ENCODE measurements at regions not wholly inside any gene's neighbourhood (a gene's known extent, or its start where the extent isn't known, plus 50 kb on each side); places are given as distances from the start of the nearest gene placed in this dataset.
"Not testable (repeated sequence)": the region's sequence is repeated elsewhere in the genome, so short reads cannot be mapped to it uniquely, and the experiment has no call there.

DNA sequence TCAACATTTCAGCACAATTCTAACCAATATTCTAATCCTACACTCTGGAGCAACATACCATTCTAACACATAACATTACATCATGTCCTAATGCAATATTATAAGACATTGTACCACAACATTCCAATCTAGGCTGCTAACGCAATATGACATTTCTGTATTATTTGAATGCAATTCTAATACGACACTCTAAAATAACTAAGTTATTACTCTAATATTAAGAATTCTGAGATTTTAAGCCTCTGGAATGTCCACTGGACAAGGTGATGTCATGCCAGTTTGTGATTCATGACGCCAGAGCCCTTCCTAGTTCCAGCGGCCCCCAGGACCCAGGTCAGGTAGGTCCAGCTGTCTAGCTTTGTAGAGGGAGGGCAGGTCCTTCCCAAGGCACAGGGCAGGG is 69.7 kb upstream of the SIRPA start:
- no peak for DNase-seq

DNA sequence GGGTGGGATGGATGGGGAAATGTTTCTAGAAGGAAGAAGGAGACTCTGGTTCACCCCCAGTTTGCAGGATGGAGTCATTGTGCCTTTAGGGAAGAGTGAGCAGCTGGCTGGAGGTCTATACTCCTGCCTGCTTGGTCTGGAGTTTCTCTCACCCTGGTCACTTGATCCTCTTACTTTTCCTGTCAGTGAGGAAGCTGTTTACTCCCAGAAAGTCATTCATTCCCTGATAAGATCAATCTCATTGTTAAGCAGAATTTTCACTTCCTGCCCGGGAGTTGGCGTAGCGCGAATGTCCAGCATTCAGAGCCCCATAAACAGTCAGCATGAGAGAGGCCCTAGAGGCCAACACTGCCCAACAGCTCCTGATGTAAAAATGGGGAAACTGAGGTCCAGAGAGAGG is 70.4 kb upstream of the SIRPA start:
- no peak for DNase-seq

DNA sequence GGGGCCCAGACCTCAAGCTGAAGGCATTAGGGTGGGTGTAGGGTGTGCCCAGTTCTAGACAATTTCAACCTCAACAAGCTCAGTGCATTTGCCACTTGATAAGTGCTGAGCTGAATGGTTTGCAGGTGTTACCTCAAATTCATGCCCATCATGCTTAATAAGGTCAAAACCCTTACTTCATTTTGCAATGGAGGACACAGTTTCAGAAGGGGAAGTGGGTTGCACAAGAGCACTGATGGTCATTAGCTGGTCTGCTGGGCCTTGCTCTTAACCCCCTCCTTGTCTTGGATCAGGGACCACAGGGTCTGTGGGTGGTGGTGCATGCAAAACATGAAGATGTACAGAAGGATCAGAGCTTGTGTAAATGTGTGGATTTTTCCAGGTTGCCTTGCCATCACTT is 71.0 kb upstream of the SIRPA start:
- DNase-seq: no peak

DNA sequence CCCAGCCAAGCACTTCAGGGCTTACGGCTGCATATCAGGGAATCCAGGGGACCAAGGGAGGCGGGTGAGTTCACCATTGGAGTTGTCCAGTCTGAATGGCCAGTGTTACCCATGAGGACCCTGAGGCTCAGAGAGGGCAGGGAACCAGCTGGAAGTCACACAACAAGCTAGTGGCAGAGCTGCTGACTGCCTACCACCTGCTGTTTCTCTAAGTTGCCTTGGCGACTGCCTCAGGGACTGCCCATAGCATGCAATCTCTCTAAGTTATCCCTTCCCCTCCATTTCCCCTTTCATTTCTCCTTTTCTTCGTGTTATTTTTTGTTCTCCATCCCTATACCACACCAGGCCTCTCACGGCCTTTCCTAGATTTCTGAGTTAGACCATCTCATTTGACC is 71.8 kb upstream of the SIRPA start:
- DNase-seq: no peak

DNA sequence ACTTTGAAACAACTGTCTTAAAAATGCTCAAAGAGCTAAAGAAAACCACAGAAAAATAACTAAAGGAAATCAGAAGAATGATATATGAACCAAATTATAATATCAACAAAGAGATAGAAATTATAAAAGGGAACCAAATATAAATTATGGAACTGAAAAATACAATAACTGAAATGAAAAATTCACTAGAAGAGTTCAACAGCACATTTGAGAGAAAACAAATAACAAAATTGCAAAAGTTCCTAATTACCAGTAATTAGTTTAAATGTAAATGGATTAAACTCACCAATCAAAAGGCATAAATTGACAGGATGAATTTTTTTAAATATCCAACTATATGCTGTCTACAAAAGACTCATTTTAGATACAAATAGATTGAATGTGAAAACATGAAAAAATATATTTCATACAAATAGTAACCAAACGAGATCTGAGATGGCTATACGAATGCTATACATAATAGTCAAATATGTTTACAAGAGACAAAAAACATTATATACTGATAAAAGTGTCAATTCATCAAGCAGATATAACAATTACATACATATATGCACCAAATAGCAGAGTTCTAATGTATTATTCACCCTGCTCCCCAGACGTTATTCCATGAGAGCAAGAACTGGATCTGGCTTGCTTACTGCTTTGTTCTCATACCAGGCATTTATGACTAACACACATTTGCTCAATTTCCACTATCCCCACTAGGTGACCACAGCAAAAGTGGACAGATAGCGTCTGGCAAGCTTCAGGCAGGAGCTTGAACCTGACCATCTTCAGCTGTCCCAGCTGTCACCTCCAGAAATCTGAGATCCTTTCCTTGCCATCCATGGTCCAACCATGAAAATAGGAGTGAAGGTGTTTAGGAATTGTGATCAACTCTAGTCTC is 72.4 kb upstream of the SIRPA start:
- DNase-seq: no peak

DNA sequence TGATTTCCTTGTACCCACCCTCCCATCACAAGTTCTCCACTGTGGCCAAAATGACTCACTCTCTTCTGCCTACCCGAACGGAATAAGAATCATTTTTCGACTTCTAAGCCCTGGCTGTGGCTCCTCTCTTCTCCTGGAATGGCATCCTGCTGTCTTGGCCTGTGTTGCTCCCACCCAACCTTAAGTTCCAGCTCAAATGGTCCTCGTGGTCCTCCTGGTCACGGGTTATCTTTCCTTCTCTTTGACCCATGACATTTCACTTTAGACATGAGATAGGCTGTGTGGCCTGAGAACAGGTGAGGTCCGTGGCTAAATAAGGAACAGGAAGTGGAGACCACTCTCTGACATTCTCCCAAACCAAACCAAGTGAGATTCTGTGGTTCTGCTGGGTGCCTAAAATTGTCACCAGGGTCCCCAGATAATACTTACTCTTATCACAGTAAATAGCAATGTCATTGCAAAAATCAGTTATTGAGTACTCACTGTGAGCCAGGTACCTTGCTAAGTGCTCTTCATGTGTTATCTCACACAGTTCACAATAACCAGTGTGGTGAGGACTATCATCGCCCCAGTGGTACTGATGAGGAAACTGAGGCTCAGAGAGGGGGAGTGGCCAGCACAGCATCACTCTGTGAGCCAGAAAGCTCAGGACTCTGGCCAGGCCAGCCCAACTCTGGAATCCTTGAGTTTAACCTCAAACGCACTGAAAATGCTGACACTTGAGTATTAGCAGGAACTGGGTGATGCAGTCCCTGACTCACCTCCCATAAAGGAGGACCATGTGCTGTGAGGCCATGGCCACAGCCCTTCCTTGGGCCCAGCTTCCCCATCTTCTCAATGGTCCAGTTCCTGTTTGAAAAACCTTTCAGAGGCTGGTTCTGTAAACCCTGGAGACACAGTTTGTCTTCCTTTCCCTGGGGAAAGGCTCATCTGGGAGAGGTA is 74.8 kb upstream of the SIRPA start:
- DNase-seq: no peak

DNA sequence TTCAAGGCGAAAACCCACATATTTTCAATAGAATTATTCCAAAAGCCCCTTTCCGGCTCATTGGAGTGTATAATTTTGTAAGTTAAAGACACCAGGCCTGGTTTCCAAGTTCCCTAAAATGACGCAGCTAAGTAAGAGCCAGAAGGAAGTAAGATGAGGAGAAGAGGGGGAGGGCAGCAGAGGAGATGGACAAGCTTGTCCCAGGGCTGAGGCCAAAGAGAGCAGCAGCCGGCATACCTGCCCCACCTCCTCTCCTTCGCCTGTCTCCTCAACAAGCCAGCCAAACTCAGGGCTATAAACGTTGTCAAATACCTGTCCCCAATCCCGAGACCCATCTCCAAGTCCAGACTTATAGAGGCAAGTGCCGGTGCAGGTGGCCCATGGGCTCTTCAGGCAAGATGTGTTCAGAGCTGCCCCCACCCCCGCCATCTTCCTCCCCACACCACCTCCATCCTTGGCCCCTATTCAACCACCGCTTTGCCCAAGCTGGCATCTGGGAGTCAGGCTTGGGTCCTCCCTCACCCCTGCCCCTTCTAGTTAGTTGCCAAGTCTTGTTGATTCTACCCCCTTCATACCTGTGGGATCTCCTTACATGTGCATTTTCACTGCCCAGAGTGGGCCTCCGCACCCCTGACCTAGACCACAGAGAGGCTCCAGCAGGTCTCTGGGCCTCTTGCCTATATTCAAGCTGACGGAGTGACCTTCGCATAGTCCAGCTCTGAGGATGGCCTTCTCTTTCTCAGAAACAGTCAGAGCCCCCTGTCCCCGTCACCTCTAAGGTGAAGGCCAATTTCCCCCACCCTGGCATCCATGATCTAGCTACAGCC is 75.7 kb upstream of the SIRPA start:
- no peak for DNase-seq

DNA sequence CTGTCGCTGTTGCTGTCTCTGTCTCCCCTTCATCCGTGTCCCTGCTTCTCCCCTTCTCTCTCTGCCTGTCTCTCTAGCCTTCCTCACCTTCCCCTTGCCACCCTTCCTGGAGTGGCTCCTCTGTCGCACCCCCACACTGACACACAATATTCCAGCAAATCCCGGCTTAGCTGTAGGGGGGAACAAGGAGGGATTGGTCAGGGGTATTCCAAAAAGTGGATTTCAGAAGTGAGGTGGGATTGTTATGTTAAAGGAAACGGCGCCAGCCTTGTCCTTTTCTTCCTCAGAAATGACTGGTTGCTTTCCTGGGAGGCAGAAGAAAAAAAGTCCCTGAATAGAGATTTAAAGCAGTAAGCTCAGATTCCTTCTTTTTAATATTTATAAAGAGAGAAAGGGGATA is 76.3 kb upstream of the SIRPA start:
- DNase-seq: no peak

DNA sequence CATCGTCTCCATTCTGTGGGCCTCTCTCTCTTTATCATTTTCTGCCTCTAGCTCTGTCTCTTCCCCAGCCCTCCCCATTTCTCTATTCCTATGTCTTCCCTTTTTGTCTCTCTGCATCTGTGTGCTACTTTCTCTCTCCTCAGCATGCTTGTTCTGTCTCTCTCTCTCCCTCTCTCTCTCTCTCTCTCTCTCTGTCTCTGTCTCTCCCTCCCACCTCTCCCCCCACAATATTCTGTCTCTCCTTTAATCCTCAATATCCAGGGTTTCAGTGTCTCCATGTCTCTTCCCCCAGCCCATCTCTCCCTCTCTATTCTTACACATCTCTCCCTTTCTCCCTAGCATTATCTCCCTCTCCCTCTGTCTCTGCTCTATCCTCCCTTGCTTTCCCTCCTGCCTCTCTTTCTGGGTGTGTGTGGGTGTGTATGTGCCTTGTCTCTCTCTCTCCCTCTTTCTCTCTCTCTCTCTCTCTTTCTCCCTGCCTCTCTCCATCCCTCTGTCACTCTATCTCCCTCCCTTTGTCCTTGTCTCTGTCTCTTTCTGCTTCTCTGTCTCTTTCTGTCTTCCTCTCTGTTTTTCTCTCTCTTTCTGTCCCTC is 76.9 kb upstream of the SIRPA start:
- DNase-seq: no peak

DNA sequence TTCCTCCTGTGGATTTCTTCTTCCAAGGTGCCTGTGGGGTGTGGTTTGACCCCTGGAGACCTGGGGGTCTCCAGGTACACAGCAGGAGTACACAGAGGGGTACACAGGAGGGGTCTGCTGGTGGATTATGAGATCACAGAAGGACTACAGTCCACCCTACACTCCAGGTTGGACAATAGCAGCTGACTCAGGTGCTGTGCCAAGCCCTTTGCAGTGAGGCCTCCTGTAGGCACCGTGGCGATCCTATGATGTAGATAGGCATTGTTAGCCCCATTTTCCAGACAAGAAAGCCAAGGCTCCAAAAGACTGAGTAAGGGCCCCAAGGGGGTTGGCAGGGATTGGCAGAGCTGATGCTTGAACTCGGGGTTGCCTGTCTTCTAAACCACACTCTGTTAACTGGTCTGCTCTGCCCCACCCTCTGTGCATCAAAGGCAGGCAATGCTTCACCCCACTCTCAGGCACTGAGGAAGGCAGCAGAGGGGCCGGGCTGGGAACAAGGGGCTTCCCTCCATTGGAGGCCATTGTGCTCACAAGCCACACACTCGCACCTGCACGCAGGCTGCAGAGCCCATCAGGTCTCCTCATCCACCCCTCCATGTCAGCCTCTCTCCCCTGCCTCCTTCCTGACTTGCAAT is 77.5 kb upstream of the SIRPA start:
- DNase-seq: no peak

DNA sequence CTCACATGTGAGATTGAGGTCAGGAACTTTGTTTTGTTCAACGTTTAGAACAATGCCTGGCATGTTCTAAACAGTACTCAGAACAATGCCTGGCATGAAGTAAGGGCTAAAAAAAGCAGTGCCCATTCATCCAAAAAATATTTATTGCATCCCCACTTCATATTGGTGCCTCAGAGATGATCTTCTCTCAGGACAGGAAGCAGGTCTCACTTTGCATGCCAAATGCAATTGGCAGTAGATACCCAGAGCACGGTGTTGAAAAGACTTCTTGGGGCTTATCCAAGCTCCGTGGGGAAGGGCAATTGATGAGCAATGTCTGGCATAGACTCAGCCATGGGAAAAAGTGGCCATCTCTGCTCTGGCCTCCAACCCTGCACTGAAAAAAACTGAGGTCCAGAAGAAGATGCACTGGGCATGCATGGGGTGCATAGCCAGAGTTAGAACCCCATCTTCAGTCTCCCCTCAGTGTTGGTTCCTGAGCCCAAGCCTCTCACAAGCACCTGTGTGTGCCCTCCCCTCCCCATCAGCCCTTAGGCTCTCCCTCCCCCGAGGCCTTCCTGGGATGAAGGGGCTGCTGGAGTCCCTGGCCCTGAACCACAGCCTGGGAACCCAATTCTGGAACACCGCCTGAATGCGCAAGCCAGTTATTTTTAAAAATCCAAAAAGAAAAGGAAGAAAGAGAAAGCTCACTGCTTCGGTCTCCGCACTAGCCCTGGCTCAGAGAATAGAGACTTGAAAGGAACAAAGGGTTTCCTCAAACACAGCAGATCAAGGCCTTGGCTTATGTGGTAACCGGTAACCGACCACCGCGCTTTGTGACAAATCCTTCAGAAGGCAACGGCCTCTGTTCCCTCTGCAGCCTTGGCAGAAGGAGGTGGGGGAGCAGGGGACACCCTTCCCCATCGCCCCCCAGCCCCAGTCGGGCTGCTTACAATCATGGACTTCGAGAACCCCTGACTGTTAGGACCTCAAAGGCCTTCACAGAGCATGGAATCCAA is 78.5 kb upstream of the SIRPA start:
- peak; percentile 31 for DNase-seq

DNA sequence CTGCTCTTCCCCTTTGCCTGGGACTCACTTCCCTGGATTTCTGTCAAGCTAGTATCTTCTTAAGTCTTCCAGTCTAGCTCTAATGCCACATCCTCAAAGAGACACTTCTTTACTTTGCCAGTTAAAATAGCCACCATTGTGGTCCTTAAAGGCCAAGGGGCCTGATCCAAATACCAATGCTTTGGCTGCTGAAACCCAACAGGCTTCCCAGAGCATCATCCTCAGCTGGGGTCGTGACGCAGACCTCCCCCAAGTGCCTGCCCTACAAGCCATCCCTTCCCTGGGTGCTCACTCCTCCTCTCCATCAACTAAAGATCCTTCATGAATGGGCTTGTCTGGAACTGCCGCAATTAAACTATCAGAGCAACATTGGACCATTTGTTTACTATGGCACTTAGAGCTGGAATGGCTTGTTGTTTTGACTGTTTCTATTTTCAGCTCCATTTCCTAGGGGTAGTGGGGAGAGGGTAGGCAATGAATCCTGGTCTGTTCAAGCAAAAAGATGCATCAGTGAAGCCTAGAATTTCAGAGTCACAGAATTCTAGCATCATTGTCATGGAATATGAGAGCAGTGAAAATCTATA is 79.6 kb upstream of the SIRPA start:
- peak; percentile 70 for DNase-seq

DNA sequence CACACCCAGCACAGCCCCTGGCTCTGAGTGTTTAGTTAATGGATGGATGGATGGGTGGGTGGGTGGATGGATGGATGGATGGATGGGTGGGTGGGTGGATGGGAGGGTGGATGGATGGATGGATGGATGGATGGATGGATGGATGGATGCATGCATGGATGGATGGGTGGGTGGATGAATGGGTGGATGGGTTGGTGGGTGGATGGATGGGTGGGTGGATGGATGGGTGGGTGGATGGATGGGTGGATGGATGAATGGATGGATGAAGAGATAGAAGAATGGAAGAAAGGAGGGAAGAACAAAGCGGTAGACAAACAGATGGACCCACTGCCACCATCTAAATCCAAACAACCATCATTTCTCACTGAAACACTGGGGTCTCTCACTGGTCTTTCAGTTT is 80.3 kb upstream of the SIRPA start:
- not testable (repeated sequence) for DNase-seq

DNA sequence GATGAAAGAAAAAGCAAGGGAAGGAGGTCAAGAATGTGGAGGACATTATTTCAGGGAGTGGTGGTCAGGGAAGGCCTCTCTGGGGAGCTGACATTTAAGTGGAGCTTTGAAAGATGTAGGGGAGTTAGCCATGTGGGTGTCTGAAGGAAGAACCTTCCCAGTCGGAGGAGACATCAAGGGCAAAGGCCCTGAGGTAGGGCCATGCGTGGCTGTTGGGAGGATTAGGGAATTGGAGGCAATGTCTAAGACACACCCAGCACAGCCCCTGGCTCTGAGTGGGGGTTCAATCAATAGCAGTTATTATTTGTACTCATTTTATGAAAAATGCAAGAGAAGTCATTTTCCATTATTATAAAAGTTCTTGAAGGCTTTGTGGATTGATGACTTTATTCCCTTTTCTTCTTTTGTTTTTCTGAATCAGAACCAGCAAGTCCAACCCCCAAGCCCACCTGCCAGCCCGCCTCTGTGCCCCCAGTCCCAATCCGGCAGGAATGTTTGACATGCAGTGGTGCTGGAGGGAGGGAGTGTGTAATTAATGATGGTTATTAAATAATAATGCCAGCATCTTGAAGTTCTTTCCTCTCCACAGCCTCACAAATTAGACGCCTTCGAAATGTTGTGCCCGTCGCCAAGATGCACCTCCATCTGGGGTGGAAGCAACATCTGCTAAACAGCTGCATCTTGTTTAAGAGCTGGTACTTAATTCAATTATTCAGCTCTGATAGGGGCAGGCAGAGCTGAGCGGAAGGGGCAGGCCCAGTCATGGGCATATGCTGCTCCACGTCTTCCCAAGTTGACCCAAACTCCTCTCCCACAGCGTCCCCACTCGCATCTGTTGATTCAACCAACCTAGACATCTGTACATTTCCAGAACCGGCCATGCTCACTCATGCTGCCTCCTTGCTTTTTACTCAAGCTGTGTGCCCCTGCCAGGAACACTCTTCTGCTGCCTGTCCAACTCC is 81.3 kb upstream of the SIRPA start:
- DNase-seq: no peak

DNA sequence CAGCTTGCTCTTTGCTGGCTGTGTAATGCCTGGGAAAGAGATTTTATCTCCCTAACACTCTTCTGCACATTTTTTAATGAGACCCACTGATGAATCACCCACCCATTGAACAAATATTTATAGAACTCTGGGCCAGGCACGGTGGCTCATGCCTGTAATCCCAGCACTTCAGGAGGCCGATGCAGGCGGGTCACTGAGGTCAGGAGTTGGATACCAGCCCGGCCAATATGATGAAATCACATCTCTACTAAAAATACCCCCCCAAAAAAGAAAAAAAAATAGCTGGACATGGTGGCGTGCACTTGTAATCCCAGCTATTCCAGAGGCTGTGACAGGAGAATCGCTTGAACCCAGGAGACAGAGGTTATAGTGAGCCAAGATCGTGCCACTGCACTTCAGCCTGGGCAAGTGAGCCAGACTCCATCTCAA is 82.1 kb upstream of the SIRPA start:
- no peak for DNase-seq

DNA sequence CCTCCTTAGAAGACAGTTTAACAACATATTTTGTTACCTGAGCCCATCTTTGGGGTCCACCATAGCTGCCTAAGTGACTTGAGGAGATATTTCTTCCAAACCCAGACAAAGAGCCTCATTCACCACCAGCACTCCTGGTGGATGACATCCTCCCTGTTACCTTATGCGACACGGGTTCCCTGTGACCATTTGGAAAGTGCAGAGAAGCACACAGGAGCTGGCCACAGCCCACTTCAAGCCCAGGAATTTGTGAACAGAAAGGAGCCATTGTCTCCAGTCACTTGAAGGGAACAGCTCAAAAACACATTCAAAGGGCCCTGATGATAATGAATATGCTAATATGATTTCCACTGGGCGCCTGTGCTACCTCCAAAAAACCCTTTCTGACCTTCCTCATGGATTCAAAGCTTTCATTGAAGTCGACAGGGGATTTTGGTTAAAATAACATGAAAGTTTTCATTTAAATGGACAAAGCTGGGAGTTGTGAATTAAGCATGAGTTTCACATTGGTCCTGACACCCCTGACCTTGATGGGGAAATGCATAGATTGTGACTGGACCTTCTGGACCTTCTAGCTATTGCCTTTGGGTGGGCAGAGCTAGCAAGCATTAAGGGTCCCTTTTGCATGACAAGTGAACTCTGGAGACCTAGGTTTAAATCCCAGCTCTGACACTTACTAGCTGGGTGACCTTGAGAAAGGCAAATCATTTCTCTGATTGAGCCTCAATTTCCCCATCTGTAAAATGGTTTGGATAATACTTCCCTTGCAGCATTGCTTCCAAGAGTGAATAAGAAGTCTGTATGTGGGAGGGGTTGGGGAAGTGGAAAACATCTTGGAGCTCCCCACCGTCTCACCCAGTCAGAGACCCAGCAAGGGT is 83.3 kb upstream of the SIRPA start:
- DNase-seq: no peak

DNA sequence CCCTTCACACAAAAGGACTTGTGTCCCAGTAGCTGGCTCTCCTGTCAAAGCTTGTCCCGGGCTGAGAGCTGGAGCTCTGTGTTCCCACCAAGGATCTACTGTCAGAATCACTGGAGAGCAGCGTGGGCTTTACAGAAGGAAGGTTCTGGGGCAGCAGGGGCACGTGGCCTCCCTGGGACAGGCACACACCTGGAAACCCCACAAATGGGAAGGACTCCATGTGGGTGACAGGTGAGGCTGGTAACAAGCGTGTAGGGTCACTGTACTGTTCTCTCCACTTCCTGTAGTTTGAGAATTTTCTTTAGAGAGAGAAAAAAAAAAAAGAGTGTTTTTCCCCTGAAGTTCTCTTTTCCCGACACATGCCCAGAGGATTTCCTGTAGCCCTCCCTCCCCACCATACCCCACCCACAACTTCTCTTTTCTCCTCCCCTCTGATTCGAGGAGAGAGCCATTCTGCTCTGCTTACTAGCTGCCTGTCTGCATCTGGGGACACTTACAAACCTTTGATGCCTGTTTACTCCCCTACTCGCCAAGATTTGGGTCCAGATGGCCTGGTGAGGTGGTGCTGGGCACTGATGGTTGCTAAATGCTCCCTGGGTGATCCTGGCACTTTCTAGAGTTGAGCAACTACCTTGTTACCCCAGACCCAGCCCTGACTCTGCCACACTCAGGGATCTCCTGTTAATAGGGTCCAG is 84.1 kb upstream of the SIRPA start:
- no peak for DNase-seq

DNA sequence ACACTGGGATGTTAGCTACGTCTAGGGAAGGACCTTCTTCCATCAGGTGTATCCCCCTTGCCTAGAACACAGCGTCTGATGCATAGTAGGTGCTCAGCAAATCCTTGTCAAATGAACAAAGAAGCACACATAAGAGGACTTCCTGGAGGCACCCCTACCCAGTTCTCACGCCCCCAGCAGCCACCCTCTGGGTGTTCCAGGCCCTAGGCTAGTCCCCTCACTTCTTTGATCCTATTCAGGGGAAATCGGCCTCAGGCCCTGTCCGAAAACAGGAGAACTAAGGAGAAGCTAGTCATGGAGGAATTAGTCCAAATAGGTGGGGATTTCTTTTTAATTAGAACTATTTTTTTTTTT is 84.7 kb upstream of the SIRPA start:
- no peak for DNase-seq

Data from NCI-H345 (cell line).